AG09319 (cell line): ENCODE measurements at regions not wholly inside any gene's neighbourhood (a gene's known extent, or its start where the extent isn't known, plus 50 kb on each side); places are given as distances from the start of the nearest gene placed in this dataset.

Experiments
- DNase-seq: peaks from one replicate; pipeline ENCODE4 v3.0.0-alpha.2; 2010; ENCODE audit warnings: low read depth; ENCODE audit errors: extremely low read depth
- CTCF ChIP-seq: IDR thresholded peaks from 2 replicates; pipeline ENCODE4 v1.5.1; 2011; ENCODE audit warnings: low read depth, mild to moderate bottlenecking, inconsistent platforms, low read length, moderate library complexity

DNA sequence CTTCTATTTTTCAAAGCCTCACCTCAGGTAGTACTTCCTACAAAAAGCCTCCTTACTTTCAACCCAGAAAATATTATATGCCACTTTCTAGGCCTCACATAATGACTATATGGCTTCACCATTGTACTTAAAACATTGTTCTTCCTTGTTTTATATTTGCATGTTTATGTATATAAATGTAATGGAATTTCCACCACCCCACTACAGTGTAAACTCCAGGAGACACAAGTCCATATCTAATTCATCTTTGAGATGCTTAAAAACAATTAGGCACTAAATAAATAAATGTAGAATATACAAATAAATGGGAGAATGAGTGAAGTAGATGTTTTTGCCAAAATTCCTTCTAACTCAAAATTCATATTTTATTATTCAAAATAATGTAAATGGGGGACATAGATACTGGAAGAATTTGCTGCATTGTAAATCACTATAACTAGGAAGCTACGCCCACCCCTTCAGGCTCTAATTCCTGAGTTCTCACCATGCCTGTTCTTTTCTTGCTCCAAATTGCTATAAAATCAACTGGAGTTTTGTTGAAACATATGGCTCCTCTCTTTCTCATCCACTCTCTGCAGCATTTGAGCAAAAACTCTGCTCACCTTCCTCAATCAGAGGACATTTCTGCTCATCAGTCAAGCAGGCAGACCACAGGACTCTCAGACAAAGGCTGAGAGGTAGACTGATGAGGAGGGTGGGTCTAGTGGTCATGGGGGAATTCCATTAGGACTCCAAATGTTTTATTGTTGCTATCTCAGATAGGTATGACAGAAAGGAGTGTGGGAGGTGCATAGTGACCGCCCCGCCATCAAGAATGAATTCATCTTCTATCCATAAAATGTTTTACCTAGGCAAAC is 243.0 kb downstream of the HNMT start:
- no peak for TF ChIP-seq CTCF
- DNase-seq = no peak

DNA sequence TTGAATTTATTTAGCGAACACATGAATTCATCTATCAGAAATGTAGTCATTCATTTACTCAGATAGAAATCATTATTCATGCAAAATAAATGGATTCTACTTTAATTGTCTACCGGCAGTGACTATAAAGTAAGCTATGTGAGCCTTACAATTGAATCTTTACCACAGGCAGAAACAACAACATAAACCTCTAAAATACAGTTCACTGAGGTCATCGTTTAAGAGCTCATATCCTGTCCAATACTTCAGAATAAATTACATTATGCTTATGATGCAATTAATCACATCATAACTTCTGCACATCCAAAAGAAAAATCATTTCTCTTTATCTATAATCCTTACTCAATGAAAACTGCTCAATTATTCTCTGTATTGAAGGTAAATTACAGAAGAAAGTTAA is 244.7 kb downstream of the HNMT start:
- DNase-seq = no peak

DNA sequence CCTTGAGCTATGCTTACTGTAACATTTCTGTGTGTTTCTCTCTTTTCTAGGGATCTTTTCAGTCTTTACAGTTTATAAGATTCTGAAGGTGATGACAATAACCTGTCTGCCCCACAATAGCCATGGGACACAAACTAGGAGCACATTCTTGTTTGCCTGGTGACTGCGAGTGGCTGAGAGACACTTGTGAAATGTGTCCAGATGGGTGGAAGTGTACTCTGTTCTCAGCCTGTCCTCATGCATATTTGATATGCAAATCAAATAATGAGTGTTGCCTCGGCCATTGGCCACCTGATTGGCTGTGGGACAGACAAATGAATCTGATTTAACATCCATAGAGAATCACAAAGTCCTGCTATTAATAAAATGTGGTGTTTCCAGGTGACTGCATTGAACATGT is 246.2 kb downstream of the HNMT start:
- no peak for TF ChIP-seq CTCF

More for the DNA sequence above, 244.7 kb downstream of the HNMT start:
- TF ChIP-seq CTCF = no peak

DNA sequence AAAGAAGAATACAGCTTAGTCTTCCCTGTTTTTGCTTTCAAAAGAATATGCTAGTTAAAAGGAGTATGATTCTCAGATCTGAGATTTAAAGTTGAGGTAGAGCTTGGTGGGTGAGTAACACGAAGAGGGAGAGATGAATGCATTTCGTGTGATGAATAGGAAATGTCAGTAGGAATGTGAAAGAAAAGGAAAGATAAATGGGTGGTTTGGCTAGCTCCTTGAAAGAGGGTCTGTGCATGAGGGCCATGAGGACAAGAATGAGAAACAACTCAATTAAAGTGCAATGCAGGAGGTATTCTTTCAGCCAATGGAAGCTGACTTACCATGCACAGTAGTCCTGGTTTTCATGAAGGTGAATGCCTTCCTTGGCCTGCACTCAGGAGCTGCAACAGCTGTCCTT is 248.2 kb downstream of the HNMT start:
- TF ChIP-seq CTCF = no peak
- no peak for DNase-seq

More for the DNA sequence above, 246.2 kb downstream of the HNMT start:
- no peak for DNase-seq

DNA sequence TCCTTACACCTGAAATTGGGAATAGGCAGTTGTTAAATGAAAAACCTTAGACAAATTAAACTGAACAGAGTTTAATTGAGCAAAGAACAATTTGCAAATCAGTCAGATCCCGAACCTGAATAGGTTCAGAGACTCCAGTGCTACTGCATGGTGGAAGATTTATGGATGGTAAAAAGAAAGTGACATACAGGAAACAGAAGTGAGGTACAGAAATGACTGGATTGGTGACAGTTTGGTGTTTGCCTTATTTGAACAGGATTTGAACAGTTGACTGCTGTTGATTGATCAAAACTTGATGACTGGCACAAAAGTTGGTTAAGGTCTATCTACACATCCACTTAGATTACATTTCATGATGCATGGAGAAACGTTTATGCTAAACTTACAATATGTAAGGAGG is 248.8 kb downstream of the HNMT start:
- DNase-seq = no peak
- TF ChIP-seq CTCF = no peak

- DNase-seq = no peak
These were observed 249.4 kb downstream of the HNMT start for GRCh38 chr2:138213624-138214023.

More at GRCh38 chr2:138213624-138214023, 249.4 kb downstream of the HNMT start:
- TF ChIP-seq CTCF = no peak
